ENCODE measurements at regions not wholly inside any gene's neighbourhood (a gene's known extent, or its start where the extent isn't known, plus 50 kb on each side); places are given as distances from the start of the nearest gene placed in this dataset.

DNA sequence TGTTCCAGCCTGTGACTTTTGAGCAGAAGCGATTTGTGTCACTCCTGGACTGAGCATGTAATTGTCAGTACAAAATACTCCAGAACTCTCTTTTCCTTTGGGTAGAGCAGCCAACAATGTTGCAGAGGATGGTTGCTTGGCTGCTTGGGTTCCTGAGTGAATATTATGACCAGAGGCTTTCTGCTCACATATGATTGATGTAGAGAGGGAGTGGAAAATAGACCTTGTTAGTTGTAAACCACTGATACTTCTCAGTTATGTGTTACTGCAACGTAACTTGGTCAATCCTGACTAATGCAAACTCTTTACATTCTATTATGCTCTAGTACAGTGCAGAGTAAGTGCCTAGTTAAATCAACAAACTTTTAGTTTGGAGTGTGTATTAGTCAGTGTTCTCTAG is 322.6 kb upstream of the KCNH8 start:
- no peak overlapping the region for H3K27ac ChIP-seq
- no peaks in the 10 kb centered on the region for H3K9me3 ChIP-seq
- no peak for DNase-seq
- H3K27me3 ChIP-seq (replicated peaks in 1 of 7): no peaks in the 10 kb centered on the region
- no peaks in the 10 kb centered on the region for H3K36me3 ChIP-seq
- 91 to 96% (median 92%) methylated on average over 2 of the region's 2 CpGs for WGBS, 5 donors
- intact Hi-C loops (cut with DNase I; ENCODE audit: low total_unique reads): no loop called here
- H3K4me3 ChIP-seq: no peak overlapping the region
- TF ChIP-seq, protein P1, sequence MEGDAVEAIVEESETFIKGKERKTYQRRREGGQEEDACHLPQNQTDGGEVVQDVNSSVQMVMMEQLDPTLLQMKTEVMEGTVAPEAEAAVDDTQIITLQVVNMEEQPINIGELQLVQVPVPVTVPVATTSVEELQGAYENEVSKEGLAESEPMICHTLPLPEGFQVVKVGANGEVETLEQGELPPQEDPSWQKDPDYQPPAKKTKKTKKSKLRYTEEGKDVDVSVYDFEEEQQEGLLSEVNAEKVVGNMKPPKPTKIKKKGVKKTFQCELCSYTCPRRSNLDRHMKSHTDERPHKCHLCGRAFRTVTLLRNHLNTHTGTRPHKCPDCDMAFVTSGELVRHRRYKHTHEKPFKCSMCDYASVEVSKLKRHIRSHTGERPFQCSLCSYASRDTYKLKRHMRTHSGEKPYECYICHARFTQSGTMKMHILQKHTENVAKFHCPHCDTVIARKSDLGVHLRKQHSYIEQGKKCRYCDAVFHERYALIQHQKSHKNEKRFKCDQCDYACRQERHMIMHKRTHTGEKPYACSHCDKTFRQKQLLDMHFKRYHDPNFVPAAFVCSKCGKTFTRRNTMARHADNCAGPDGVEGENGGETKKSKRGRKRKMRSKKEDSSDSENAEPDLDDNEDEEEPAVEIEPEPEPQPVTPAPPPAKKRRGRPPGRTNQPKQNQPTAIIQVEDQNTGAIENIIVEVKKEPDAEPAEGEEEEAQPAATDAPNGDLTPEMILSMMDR (IDR thresholded peaks at IDR 0.05 in 8 of 11, conservative IDR thresholded peaks at IDR 0.05 in 3 of 11): no peak
- TF ChIP-seq POLR2A (IDR thresholded peaks at IDR 0.05): no peak
- no peaks in the 10 kb centered on the region for H3K4me1 ChIP-seq

DNA sequence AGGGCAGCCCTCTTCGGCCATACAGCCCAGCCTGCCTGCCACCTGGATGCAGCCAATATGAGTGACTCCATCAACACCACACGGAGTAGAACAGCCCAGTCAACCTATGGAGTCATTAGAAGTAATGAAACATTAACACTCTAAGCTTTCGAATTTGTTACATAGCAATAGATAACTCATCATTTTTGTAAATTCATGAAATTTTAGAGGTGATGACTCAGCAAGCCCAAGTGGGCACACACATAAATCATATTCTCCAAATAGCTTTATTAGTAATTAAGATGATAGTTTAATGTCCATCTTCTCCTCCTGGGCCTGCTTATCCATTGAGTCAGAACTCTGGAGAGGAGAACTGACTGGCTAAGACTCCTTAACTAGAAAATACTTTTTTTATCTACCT is 335.0 kb upstream of the KCNH8 start:
- TF ChIP-seq POLR2A (IDR thresholded peaks at IDR 0.05): no peak
- TF ChIP-seq POLR2AphosphoS5 (IDR thresholded peaks at IDR 0.05): no peak
- TF ChIP-seq, protein P1 (IDR thresholded peaks at IDR 0.05 in 8 of 11, conservative IDR thresholded peaks at IDR 0.05 in 3 of 11): no peak
- no peak overlapping the region for H3K4me3 ChIP-seq
- intact Hi-C loops (cut with DNase I; ENCODE audit: low total_unique reads): no loop called here
- H3K36me3 ChIP-seq: no peaks in the 10 kb centered on the region
- 76 to 87% (median 85%) methylated on average over 3 of the region's 3 CpGs for WGBS, 5 donors
- no peaks in the 10 kb centered on the region for H3K9me3 ChIP-seq
- no peak overlapping the region for H3K27ac ChIP-seq
- no peaks in the 10 kb centered on the region for H3K4me1 ChIP-seq
- DNase-seq: no peak
- H3K27me3 ChIP-seq (replicated peaks in 1 of 7): no peaks in the 10 kb centered on the region

DNA sequence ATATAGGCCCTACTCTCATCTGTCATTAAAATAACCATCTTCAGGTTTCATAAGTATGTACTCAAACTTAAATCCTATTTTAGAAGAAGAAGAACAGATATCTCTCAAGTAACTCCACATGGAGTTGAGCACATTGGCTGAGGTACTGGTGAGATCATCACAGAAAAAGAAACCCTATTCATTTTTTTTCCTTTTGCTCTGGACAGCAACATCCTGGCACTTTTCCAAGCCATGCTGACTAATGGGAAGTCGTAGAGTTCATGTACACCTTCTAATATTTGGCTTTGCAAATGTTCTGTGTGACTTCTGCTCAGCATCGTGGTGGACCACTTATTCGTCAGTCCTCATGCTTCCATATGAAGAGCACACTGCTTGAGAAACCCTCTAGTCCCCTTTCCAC is 336.0 kb upstream of the KCNH8 start:
- no peak for TF ChIP-seq POLR2A (IDR thresholded peaks at IDR 0.05)
- H3K4me3 ChIP-seq: no peak overlapping the region
- intact Hi-C loops (cut with DNase I; ENCODE audit: low total_unique reads): no loop called here
- WGBS, 5 donors: 36 to 53% (median 45%) methylated on average over 3 of the region's 3 CpGs
- no peaks in the 10 kb centered on the region for H3K27me3 ChIP-seq (replicated peaks in 1 of 7)
- no peak overlapping the region for H3K27ac ChIP-seq
- no peaks in the 10 kb centered on the region for H3K36me3 ChIP-seq
- DNase-seq: no peak
- no peaks in the 10 kb centered on the region for H3K4me1 ChIP-seq
- H3K9me3 ChIP-seq: no peaks in the 10 kb centered on the region

DNA sequence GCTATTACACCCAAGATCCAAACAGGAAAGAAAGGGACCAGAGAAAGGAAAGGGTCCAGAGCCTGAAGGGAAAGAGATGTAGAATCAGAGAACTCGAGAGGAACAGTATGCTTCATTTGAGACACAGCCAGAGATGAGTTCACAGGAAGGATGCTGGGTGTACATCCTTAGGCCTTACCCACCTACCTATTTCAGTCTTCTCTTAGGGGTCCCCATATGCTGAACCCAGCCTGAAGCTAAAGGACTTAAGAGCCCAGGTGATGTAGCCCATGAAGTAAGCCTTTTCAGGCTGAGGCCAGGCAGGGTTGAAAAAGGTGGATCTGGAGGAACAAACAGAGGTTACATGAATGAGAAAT is 338.0 kb upstream of the KCNH8 start:
- DNase-seq: no peak
- H3K4me1 ChIP-seq: no peaks in the 10 kb centered on the region
- intact Hi-C loops (cut with DNase I; ENCODE audit: low total_unique reads): no loop called here
- no peaks in the 10 kb centered on the region for H3K27me3 ChIP-seq (replicated peaks in 1 of 7)
- H3K36me3 ChIP-seq: no peaks in the 10 kb centered on the region
- H3K9me3 ChIP-seq: no peaks in the 10 kb centered on the region
- 46 to 86% (median 70%) methylated on average over 1 of the region's 1 CpG for WGBS, 5 donors
- TF ChIP-seq POLR2AphosphoS5 (IDR thresholded peaks at IDR 0.05): no peak
- TF ChIP-seq POLR2A (IDR thresholded peaks at IDR 0.05): no peak
- TF ChIP-seq, protein P1 (IDR thresholded peaks at IDR 0.05 in 8 of 11, conservative IDR thresholded peaks at IDR 0.05 in 3 of 11): no peak
- H3K27ac ChIP-seq: no peak overlapping the region
- H3K4me3 ChIP-seq: no peak overlapping the region

DNA sequence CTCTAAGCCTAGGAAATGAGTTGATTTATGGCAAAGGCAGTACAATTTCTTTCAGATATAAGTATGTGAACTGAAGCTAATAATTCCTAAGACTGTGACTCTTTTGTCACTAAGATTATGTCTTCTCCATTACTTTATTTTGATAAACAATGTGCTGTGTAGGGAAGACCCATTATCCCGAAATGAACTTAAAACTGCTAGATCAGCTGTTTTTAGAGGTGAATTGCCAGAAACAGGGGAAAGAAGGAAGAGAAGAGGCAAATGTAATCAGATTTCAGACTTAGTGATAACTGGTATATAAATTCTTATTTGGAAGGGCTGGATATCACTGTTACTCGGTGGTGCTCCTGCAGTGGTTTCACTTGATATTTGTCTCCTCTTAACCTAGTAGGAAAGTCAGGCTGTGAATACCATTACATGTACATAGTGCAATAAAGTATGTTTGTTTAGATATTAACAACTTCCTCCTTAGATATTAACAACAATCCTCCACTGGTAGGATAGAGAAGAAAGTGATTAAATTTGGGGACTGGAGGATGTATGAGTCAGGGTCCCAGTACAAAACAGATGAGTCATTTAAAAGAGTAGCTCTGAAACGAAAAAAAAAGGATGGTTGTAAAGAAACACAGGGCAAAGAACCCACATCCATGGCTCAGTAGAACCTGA is 338.5 kb upstream of the KCNH8 start:
- intact Hi-C loops (cut with DNase I; ENCODE audit: low total_unique reads): no loop called here
- H3K27ac ChIP-seq: no peak overlapping the region
- H3K4me1 ChIP-seq: no peaks in the 10 kb centered on the region
- WGBS, 5 donors: 63 to 77% (median 69%) methylated on average over 3 of the region's 3 CpGs
- TF ChIP-seq POLR2AphosphoS5 (IDR thresholded peaks at IDR 0.05): no peak
- TF ChIP-seq POLR2A (IDR thresholded peaks at IDR 0.05): no peak
- TF ChIP-seq, protein P1 (IDR thresholded peaks at IDR 0.05 in 8 of 11, conservative IDR thresholded peaks at IDR 0.05 in 3 of 11): no peak
- no peaks in the 10 kb centered on the region for H3K27me3 ChIP-seq (replicated peaks in 1 of 7)
- no peak overlapping the region for H3K4me3 ChIP-seq
- no peaks in the 10 kb centered on the region for H3K9me3 ChIP-seq
- no peaks in the 10 kb centered on the region for H3K36me3 ChIP-seq
- no peak for DNase-seq

Data from spleen (tissue), 11 donors.